Endothelial cell of umbilical vein (primary cell): ENCODE measurements at regions not wholly inside any gene's neighbourhood (a gene's known extent, or its start where the extent isn't known, plus 50 kb on each side); places are given as distances from the start of the nearest gene placed in this dataset.

Experiments used
- BruUV-seq: library from RNA; stranded (reverse); fragments of 400-500 nt; replicated peaks from 2 replicates; lab custom pipeline; 2021; lab: Mats Ljungman, UMichigan
- CTCF ChIA-PET: fragments of 300-600, 350-600 bp; sonication (Branson Sonifier 250); formaldehyde crosslinking; loops from one replicate; lab custom pipeline; 2021; ENCODE audit warnings: antibody characterized with exemption, inconsistent platforms; lab: Charles Lee
- POLR2A ChIA-PET: fragments of 300-600, 350-600 bp; sonication (Branson Sonifier 250); formaldehyde crosslinking; loops from one replicate; lab custom pipeline; 2021; ENCODE audit warnings: antibody characterized with exemption, inconsistent platforms; lab: Charles Lee
- DNase-seq: peaks from one replicate; pipeline ENCODE4 v3.0.0-alpha.2; 2011; ENCODE audit warnings: low read depth, low spot score
- FAIRE-seq: peaks from 2 replicates; lab custom pipeline; 2011; peaks lifted over from hg19 to GRCh38; lab: Jason Lieb, UNC
- H2AFZ ChIP-seq: 2 replicates; pipeline ENCODE4 v1.6.0; 2012; ENCODE audit warnings: low read depth, low read length, control low read depth, inconsistent platforms
- H3K27ac ChIP-seq: 2 replicates; pipeline ENCODE4 v1.5.1; 2011; ENCODE audit warnings: low read depth, mild to moderate bottlenecking, control low read depth, low read length, moderate library complexity; ENCODE audit not compliant: insufficient read depth
- H3K27me3 ChIP-seq, 2 experiments: 2 replicates each; pipeline versions ENCODE4 v1.6.0 to v1.6.1; 2011; ENCODE audit warnings: low read length in 2 of 2, mixed read lengths in 1 of 2; ENCODE audit not compliant: control insufficient read depth in 2 of 2, insufficient read depth in 2 of 2
- H3K36me3 ChIP-seq, 2 experiments: 2 replicates in 1 of 2; 3 replicates in 1 of 2; pipeline ENCODE4 v1.5.1; 2011; ENCODE audit warnings: low read length in 2 of 2, mild to moderate bottlenecking in 1 of 2, moderate library complexity in 1 of 2; ENCODE audit not compliant: control insufficient read depth in 2 of 2, insufficient read depth in 2 of 2; ENCODE audit errors: extremely low read depth in 1 of 2
- H3K4me1 ChIP-seq: 3 replicates; pipeline ENCODE4 v1.5.1; 2011; ENCODE audit warnings: mild to moderate bottlenecking, low read length; ENCODE audit not compliant: control insufficient read depth, insufficient read depth; ENCODE audit errors: extremely low read depth
- H3K4me2 ChIP-seq: 2 replicates; pipeline ENCODE4 v1.6.1; 2011; ENCODE audit warnings: low read length, control low read depth, mixed read lengths; ENCODE audit not compliant: insufficient read depth
- H3K4me3 ChIP-seq, 3 experiments: fragments of 200-600 bp in 1 of 3; sonication (generic), shearing (Covaris generic) in 1 of 3; replicated peaks in 1 of 3; 2 replicates each; pipeline ENCODE4 v1.5.1; 2011 to 2016; ENCODE audit warnings: control low read depth in 3 of 3, low read length in 3 of 3, mild to moderate bottlenecking in 2 of 3, inconsistent platforms in 1 of 3, low read depth in 1 of 3, moderate library complexity in 1 of 3; ENCODE audit not compliant: insufficient read depth in 1 of 3
- H3K79me2 ChIP-seq: 2 replicates; pipeline ENCODE4 v1.6.0; 2012; ENCODE audit warnings: low read length, inconsistent platforms; ENCODE audit not compliant: control insufficient read depth, insufficient read depth
- H3K9ac ChIP-seq: replicated peaks from 2 replicates; pipeline ENCODE3; 2011; ENCODE audit warnings: low read length, control low read depth; ENCODE audit not compliant: insufficient read depth; ENCODE audit errors: extremely low read depth
- H3K9me1 ChIP-seq: replicated peaks from 3 replicates; pipeline ENCODE4 v1.6.0; 2011; ENCODE audit warnings: mild to moderate bottlenecking, low read length; ENCODE audit not compliant: control insufficient read depth, insufficient read depth; ENCODE audit errors: extremely low read depth
- H3K9me3 ChIP-seq: replicated peaks from 2 replicates; pipeline ENCODE4 v1.5.1; 2012; ENCODE audit warnings: low read length, inconsistent platforms; ENCODE audit not compliant: control insufficient read depth, insufficient read depth
- H4K20me1 ChIP-seq: replicated peaks from 2 replicates; pipeline ENCODE3; 2011; ENCODE audit warnings: mild to moderate bottlenecking, low read length; ENCODE audit not compliant: control insufficient read depth, insufficient read depth; ENCODE audit errors: extremely low read depth
- CTCF ChIP-seq, 2 donors: IDR thresholded peaks; 1 replicate in 1 of 2; 2 replicates in 1 of 2; pipeline ENCODE4 v1.5.1; 2011; ENCODE audit warnings: low read length in 2 of 2, mild to moderate bottlenecking in 2 of 2, moderate library complexity in 2 of 2, control low read depth in 1 of 2, inconsistent platforms in 1 of 2, low read depth in 1 of 2; ENCODE audit not compliant: insufficient read depth in 1 of 2; ENCODE audit errors: extremely low read depth in 1 of 2
- EZH2 ChIP-seq: IDR thresholded peaks from 2 replicates; pipeline ENCODE4 v1.6.1; 2012; ENCODE audit warnings: borderline replicate concordance, low read depth, mild to moderate bottlenecking, moderate library complexity, low read length, inconsistent platforms; ENCODE audit not compliant: severe bottlenecking
- FOS ChIP-seq: IDR thresholded peaks from 2 replicates; pipeline ENCODE4 v1.6.1; 2011; ENCODE audit warnings: mild to moderate bottlenecking, low read length, moderate library complexity, borderline replicate concordance; ENCODE audit not compliant: insufficient read depth
- GATA2 ChIP-seq: IDR thresholded peaks from 2 replicates; pipeline ENCODE4 v1.7.0; 2011; ENCODE audit warnings: low read depth, mild to moderate bottlenecking, moderate library complexity, mixed read lengths, low read length; ENCODE audit not compliant: insufficient read length, insufficient read depth
- JUN ChIP-seq: IDR thresholded peaks from 2 replicates; pipeline ENCODE4 v1.6.1; 2011; ENCODE audit warnings: borderline replicate concordance, low read depth; ENCODE audit not compliant: insufficient read length, insufficient read depth
- MAX ChIP-seq: IDR thresholded peaks from 2 replicates; pipeline ENCODE4 v1.6.1; 2011; ENCODE audit not compliant: insufficient read depth, insufficient read length
- MYC ChIP-seq: IDR thresholded peaks from one replicate; pipeline ENCODE4 v1.6.1; 2011; ENCODE audit warnings: mild to moderate bottlenecking, low read depth, low read length
- POLR2A ChIP-seq: IDR thresholded peaks from 2 replicates; pipeline ENCODE4 v1.6.1; 2012; ENCODE audit warnings: low read depth, mild to moderate bottlenecking, control low read depth, low read length
- POLR2AphosphoS5 ChIP-seq: IDR thresholded peaks from 2 replicates; pipeline ENCODE4 v1.6.1; 2012; ENCODE audit warnings: low read depth, mild to moderate bottlenecking, control low read depth, low read length, moderate library complexity; ENCODE audit not compliant: insufficient read depth
- dilution Hi-C: fragments of 300-500 bp; cut with MboI; formaldehyde crosslinking; loops from one replicate; pipeline ENCODE4 v1.15.0; 2019; ENCODE audit warnings: low sequenced_read_pairs; ENCODE audit not compliant: extremely low pct_ligation_motif_present
- intact Hi-C: fragments of 100-400 bp; cut with micrococcal nuclease; formaldehyde crosslinking; loops from one replicate; pipeline ENCODE4 v1.10.0; 2022

GRCh38 chr5:143524338-143524945 lies 121.0 kb upstream of the NR3C1 start:
- ChIA-PET POLR2A (no interaction called here), CTCF (interaction anchor here (1.2 kb wide), 1 partner anchor 11 kb away, joined by 3 read pairs; no protein-coding TSS in a partner anchor)
- intact Hi-C loops, result no loop called here
- Histone ChIP-seq H3K36me3 (no peaks in the 10 kb centered on the region), H3K4me3 (no peak overlapping the region), H3K9me3 (no peaks in the 10 kb centered on the region), H3K27me3 (peaks cover 0 to 4% of the 10 kb centered on the region in 2 experiments), H3K9me1 (no peaks in the 10 kb centered on the region), H2AFZ (no peak overlapping the region), H3K4me2 (no peak overlapping the region), H3K4me1 (no peaks in the 10 kb centered on the region), H4K20me1 (no peaks in the 10 kb centered on the region), H3K27ac (no peak overlapping the region), H3K9ac (no peak overlapping the region), H3K79me2 (no peaks in the 10 kb centered on the region)
- DNase-seq (no peak), FAIRE-seq (no peak)
- dilution Hi-C loops, result no loop called here
- no peak for TF ChIP-seq POLR2A
- no peak for TF ChIP-seq POLR2AphosphoS5
- TF ChIP-seq MYC, result no peak
- TF ChIP-seq EZH2, result no peak
- no peak for TF ChIP-seq CTCF (IDR thresholded peaks at IDR 0.05; ENCODE audit: extremely low read depth in 1 of 2, insufficient read depth in 1 of 2, low read depth in 1 of 2, low read length in 2 of 2)
- TF ChIP-seq GATA2, result no peak
- no peak for TF ChIP-seq FOS
- TF ChIP-seq MAX, result no peak
- no peak for TF ChIP-seq JUN
- no TSS peak for BruUV-seq
